ENCODE measurements at regions not wholly inside any gene's neighbourhood (a gene's known extent, or its start where the extent isn't known, plus 50 kb on each side); places are given as distances from the start of the nearest gene placed in this dataset.

DNA sequence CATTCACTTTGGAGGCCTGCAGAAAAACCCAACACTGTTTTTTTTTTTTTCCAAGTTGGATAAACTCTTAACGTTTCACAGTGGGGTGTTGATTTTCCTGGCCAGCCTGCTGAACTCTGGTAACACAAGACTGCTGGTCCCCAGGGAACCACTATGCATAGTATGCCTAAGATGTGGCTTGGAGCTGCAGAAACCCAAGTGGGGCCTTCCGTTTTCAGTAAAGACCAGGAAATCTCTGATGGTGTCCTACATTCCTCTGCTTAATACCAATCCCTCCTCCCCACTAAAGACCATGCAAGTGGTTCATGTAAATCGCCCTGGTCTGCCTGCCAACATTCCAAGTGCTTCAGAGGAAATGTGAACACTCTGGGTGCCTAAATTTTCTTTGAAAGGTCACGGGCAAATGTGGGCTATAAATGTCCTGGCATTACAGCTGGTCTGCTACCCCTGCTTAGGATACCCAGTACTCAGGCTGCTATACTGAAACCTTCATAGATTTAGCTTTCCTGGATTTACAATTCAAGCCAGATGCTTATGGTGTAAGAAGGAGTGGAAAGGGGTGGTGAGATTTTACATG, 615.4 kb downstream of the MAFB start:
- TF ChIP-seq, protein P1, sequence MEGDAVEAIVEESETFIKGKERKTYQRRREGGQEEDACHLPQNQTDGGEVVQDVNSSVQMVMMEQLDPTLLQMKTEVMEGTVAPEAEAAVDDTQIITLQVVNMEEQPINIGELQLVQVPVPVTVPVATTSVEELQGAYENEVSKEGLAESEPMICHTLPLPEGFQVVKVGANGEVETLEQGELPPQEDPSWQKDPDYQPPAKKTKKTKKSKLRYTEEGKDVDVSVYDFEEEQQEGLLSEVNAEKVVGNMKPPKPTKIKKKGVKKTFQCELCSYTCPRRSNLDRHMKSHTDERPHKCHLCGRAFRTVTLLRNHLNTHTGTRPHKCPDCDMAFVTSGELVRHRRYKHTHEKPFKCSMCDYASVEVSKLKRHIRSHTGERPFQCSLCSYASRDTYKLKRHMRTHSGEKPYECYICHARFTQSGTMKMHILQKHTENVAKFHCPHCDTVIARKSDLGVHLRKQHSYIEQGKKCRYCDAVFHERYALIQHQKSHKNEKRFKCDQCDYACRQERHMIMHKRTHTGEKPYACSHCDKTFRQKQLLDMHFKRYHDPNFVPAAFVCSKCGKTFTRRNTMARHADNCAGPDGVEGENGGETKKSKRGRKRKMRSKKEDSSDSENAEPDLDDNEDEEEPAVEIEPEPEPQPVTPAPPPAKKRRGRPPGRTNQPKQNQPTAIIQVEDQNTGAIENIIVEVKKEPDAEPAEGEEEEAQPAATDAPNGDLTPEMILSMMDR (IDR thresholded peaks at IDR 0.05; ENCODE audit: low read depth, low read length, missing control alignments): no peak
- no peak overlapping the region for H3K27ac ChIP-seq
- H3K4me3 ChIP-seq (ENCODE audit: low read depth, low read length): no peak overlapping the region
- peak; percentile 2 for DNase-seq
- no peaks in the 10 kb centered on the region for H3K27me3 ChIP-seq (replicated peaks)
- H3K36me3 ChIP-seq (replicated peaks): no peaks in the 10 kb centered on the region
- in situ Hi-C loops (cut with HindIII; ENCODE audit: low pct_ligation_motif_present, low sequenced_read_pairs): no loop called here

DNA sequence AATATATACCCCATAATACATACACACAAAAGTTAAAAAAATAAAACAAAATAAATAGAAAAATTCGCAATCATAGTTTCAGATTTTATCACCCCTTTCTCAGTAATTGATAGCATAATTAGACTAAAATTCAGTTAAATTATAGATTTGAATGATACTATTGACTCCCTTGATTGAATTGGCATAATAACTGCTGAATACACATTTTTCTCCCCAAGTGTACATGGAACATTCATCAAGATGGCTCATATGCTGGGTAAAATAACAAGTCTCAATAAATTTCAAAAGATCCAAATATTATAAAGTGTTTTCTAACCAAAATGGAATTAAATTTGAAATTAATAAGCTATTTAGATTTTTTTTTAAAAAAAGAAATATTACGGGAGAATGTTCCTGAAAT, 616.1 kb downstream of the MAFB start:
- DNase-seq: no peak
- Histone ChIP-seq H3K4me3 (ENCODE audit: low read depth, low read length) (no peak overlapping the region), H3K36me3 (replicated peaks) (no peaks in the 10 kb centered on the region), H3K27ac (no peak overlapping the region), H3K27me3 (replicated peaks) (no peaks in the 10 kb centered on the region)
- in situ Hi-C loops (cut with HindIII; ENCODE audit: low pct_ligation_motif_present, low sequenced_read_pairs): no loop called here
- TF ChIP-seq, protein P1 (IDR thresholded peaks at IDR 0.05; ENCODE audit: low read depth, low read length, missing control alignments): no peak

DNA sequence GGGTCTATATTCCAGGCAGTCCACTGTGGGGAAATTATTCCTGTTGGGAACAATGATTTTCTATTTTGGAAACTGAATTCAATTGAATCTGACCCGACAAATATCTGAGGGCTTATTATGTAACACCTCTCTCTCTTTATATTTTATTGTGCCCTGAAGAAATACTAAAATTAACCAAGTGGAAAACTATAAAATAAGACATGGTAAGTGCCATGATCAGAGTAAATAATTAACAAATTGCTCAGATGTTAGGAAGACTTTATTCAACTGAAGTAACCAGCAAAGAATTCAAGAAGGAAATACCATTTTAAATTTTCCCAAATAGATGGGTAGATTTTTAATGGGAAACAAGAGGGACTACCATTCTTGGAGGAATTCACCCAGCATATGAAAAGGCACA, 632.9 kb downstream of the MAFB start:
- in situ Hi-C loops (cut with HindIII; ENCODE audit: low pct_ligation_motif_present, low sequenced_read_pairs): no loop called here
- H3K4me3 ChIP-seq (ENCODE audit: low read depth, low read length): no peak overlapping the region
- no peaks in the 10 kb centered on the region for H3K36me3 ChIP-seq (replicated peaks)
- TF ChIP-seq, protein P1 (IDR thresholded peaks at IDR 0.05; ENCODE audit: low read depth, low read length, missing control alignments): no peak
- no peak for DNase-seq
- no peaks in the 10 kb centered on the region for H3K27me3 ChIP-seq (replicated peaks)
- H3K27ac ChIP-seq: no peak overlapping the region

DNA sequence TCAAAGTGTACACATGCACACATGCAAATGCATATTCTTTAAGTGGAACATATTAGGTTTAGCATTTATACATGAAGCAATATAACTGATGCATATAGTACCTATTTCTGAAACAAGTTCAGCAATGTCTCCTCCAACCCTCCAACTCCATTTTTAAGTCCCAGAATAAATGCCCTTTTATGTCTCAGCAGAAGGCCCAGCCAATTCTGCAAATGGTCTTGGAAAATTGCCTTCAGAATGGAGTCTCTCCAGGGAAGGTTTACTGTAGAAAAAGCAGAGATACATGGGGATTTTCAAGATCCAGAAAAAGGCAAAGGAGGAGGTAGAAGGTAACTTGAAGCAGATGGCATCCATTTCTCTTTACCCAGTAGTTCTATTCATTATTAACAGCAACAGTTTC, 633.3 kb downstream of the MAFB start:
- H3K27me3 ChIP-seq (replicated peaks): no peaks in the 10 kb centered on the region
- no peak for DNase-seq
- H3K36me3 ChIP-seq (replicated peaks): no peaks in the 10 kb centered on the region
- no peak overlapping the region for H3K4me3 ChIP-seq (ENCODE audit: low read depth, low read length)
- TF ChIP-seq, protein P1 (IDR thresholded peaks at IDR 0.05; ENCODE audit: low read depth, low read length, missing control alignments): no peak
- H3K27ac ChIP-seq: no peak overlapping the region
- in situ Hi-C loops (cut with HindIII; ENCODE audit: low pct_ligation_motif_present, low sequenced_read_pairs): no loop called here

DNA sequence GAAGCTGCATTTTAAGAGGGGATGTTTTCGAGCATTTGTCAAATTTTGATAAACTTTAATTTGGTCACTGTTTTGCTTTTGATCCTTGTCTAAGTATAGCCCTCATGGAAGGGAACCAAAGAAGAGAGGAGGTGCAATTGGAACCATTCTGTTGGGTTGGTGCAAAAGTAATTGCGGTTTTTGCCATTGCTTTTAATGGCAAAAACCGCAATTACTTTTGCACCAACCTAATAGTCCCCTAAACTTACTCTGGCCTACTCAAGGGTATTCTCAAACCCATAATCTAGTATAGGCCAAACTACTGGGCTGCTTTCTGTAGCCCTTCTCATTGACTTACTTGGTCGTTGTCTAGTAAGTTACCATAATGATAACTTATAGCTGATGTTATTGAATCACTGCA, 634.7 kb downstream of the MAFB start:
- TF ChIP-seq, protein P1 (IDR thresholded peaks at IDR 0.05; ENCODE audit: low read depth, low read length, missing control alignments): no peak
- DNase-seq: no peak
- Histone ChIP-seq H3K4me3 (ENCODE audit: low read depth, low read length) (no peak overlapping the region), H3K36me3 (replicated peaks) (no peaks in the 10 kb centered on the region), H3K27me3 (replicated peaks) (no peaks in the 10 kb centered on the region), H3K27ac (no peak overlapping the region)
- in situ Hi-C loops (cut with HindIII; ENCODE audit: low pct_ligation_motif_present, low sequenced_read_pairs): no loop called here

DNA sequence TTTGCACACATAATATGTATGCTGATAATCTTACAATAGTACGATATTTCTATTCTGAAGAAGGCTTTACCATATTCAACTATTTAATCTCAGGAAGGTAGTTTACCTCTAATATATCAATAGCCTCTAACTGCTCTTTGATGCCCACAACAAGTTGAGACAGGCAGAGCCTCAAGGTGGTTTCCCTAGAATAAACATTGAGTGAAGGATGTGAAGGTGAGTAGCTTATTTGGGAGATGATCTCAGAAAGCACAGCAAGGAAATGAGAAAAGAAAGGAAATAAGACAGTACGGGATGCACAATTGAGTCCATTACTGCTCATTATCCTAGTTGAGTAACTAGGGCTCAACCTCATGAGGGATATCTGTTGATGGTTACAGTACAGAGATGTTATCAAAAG, 638.4 kb downstream of the MAFB start:
- no peak overlapping the region for H3K27ac ChIP-seq
- TF ChIP-seq, protein P1 (IDR thresholded peaks at IDR 0.05; ENCODE audit: low read depth, low read length, missing control alignments): no peak
- DNase-seq: no peak
- H3K4me3 ChIP-seq (ENCODE audit: low read depth, low read length): no peak overlapping the region
- H3K27me3 ChIP-seq (replicated peaks): no peaks in the 10 kb centered on the region
- in situ Hi-C loops (cut with HindIII; ENCODE audit: low pct_ligation_motif_present, low sequenced_read_pairs): no loop called here
- no peaks in the 10 kb centered on the region for H3K36me3 ChIP-seq (replicated peaks)
